Brain microvascular endothelial cell (primary cell): ENCODE measurements at regions not wholly inside any gene's neighbourhood (a gene's known extent, or its start where the extent isn't known, plus 50 kb on each side); places are given as distances from the start of the nearest gene placed in this dataset.

Experiments
- DNase-seq: peaks from one replicate; pipeline ENCODE4 v3.0.0-alpha.2; 2020
- H3K27ac ChIP-seq: fragments of 250-450 bp; sonication (Bioruptor Pico); 2 replicates; pipeline ENCODE4 v1.5.1; 2020; ENCODE audit warnings: mild to moderate bottlenecking, moderate library complexity
- H3K27me3 ChIP-seq: fragments of 250-450 bp; sonication (Bioruptor Pico); replicated peaks from 2 replicates; pipeline ENCODE4 v1.5.1; 2020; ENCODE audit warnings: mild to moderate bottlenecking
- H3K36me3 ChIP-seq: fragments of 250-450 bp; sonication (Bioruptor Pico); replicated peaks from 2 replicates; pipeline ENCODE4 v1.5.1; 2020; ENCODE audit warnings: mild to moderate bottlenecking
- H3K4me3 ChIP-seq: 2 replicates; pipeline ENCODE4 v1.5.1; 2011; ENCODE audit warnings: low read depth, mild to moderate bottlenecking, control low read depth, low read length, moderate library complexity
- in situ Hi-C: cut with HindIII; loops from 2 replicates; pipeline ENCODE4 v1.10.0; 2017; ENCODE audit warnings: low sequenced_read_pairs, low pct_ligation_motif_present
- TF ChIP-seq, protein P1 (sequence below): IDR thresholded peaks from 2 replicates; pipeline ENCODE4 v1.5.1; 2011; ENCODE audit warnings: low read depth, mild to moderate bottlenecking, moderate library complexity, low read length, control low read depth, inconsistent platforms; ENCODE audit errors: missing control alignments

DNA sequence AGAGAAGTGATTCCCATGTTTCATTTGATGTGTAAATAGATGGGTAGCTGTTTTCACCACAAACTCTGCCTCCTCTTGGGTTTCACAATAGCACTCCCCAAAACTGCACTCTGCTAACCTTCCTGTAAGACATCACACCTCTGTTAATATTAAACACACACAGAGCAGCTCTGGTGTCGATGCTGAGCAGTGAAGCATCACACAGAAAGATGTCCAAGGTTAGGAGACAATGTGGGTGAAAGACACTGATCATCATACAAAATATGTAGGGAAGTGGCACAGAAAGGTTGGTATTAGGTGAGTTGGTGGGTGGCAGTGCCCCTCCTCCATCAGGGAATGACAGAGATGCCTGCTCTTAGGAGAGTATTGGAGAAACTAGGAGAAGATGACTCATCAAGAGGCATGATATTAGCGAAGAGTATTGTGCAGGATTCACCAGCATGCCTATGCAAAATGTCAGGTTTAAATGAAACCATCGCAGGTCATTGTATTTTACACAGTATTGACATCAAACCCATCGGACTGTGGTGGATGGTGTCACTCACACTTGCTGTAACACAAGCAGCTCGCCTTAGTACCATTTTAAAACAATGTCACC, 199.7 kb downstream of the TBXT start:
- Histone ChIP-seq H3K36me3 (no peaks in the 10 kb centered on the region), H3K4me3 (no peak overlapping the region), H3K27ac (no peak overlapping the region), H3K27me3 (no peaks in the 10 kb centered on the region)
- TF ChIP-seq, protein P1, sequence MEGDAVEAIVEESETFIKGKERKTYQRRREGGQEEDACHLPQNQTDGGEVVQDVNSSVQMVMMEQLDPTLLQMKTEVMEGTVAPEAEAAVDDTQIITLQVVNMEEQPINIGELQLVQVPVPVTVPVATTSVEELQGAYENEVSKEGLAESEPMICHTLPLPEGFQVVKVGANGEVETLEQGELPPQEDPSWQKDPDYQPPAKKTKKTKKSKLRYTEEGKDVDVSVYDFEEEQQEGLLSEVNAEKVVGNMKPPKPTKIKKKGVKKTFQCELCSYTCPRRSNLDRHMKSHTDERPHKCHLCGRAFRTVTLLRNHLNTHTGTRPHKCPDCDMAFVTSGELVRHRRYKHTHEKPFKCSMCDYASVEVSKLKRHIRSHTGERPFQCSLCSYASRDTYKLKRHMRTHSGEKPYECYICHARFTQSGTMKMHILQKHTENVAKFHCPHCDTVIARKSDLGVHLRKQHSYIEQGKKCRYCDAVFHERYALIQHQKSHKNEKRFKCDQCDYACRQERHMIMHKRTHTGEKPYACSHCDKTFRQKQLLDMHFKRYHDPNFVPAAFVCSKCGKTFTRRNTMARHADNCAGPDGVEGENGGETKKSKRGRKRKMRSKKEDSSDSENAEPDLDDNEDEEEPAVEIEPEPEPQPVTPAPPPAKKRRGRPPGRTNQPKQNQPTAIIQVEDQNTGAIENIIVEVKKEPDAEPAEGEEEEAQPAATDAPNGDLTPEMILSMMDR = no peak
- in situ Hi-C loops = no loop called here
- DNase-seq = no peak

DNA sequence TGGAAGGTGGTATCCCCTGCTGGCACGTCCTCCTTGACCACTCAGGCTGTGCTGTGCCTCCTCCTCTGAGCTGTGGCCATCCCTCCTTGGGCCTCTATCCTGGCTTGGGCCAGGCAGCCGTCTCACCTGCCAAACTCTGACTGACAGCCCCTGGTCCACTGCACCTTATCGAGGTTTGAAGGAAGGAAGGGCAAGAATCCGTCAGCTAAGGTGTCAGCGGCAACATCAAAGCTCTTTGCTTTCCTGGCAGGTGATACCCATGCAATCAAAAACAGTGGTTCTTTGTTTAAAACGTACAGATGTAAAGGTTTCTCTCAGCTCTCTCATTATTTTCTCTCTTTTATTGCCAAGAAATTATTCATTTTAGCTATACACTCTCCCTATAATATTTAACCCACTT, 203.9 kb downstream of the TBXT start:
- Histone ChIP-seq H3K4me3 (no peak overlapping the region), H3K27ac (no peak overlapping the region), H3K27me3 (no peaks in the 10 kb centered on the region), H3K36me3 (no peaks in the 10 kb centered on the region)
- TF ChIP-seq, protein P1 = no peak
- in situ Hi-C loops = no loop called here
- no peak for DNase-seq

DNA sequence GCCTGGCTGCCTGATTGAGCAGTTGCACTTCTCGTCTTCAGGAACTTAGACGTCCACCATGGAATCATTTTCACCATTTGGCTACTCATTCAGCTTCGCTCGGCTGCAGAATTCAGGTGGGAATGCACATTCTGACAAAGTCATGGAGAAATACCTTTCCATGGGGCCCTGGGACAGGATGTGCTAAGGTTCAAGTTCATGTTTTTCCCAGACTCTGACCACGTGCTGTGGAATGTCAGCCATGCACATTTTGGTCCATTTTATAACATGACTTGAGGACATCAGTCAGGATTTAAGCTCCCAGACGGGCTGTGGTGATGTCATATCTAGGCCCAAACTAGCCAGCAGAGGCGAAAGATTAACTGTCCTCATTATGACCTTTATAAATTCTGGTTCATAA, 205.3 kb downstream of the TBXT start:
- Histone ChIP-seq H3K27me3 (no peaks in the 10 kb centered on the region), H3K4me3 (no peak overlapping the region), H3K36me3 (no peaks in the 10 kb centered on the region), H3K27ac (no peak overlapping the region)
- TF ChIP-seq, protein P1 = no peak
- DNase-seq = no peak
- in situ Hi-C loops = no loop called here

DNA sequence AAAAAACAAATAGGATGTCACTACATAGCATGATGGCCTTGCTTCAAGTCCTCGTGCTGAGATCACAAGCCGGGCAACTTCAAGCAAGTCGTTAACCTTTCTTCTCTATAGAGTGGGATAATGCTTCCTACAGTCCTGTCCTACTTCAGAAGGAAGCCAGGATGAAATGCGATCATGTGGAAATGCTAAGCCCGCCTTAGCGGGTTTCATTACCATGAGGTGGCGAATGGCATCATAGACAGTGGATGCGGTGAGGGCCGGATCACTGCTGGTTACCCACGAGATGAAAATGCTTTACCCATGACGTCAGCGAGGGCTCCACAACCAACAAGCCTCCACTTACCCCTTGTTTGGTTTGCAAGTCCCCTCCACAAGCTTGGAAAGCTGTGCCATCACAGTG, 206.4 kb downstream of the TBXT start:
- in situ Hi-C loops = no loop called here
- Histone ChIP-seq H3K27me3 (no peaks in the 10 kb centered on the region), H3K4me3 (no peak overlapping the region), H3K27ac (no peak overlapping the region), H3K36me3 (no peaks in the 10 kb centered on the region)
- no peak for DNase-seq
- TF ChIP-seq, protein P1 = no peak

DNA sequence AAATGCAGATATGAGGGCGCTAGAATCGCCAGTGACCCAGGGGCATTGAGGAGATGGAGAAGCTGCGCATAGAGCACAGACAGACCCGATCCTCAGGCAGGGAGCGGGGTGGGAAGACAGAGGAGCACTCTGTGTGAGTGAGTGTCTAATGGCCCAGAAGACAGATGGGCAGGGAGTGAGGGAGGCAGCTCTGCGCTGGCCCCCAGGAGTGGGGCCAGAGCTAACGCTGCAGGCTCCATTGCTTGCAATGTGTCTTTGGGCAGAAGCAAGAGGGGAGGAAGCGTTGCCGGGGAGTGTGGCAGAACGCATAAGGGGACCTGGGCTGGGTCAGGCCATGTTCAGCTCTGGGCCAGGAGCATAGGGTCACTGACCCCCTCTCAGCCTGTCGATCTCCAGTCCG, 207.0 kb downstream of the TBXT start:
- no peaks in the 10 kb centered on the region for H3K36me3 ChIP-seq
- H3K27ac ChIP-seq = no peak overlapping the region
- no peak overlapping the region for H3K4me3 ChIP-seq
- DNase-seq = no peak
- TF ChIP-seq, protein P1 = no peak
- in situ Hi-C loops = no loop called here
- H3K27me3 ChIP-seq = no peaks in the 10 kb centered on the region

DNA sequence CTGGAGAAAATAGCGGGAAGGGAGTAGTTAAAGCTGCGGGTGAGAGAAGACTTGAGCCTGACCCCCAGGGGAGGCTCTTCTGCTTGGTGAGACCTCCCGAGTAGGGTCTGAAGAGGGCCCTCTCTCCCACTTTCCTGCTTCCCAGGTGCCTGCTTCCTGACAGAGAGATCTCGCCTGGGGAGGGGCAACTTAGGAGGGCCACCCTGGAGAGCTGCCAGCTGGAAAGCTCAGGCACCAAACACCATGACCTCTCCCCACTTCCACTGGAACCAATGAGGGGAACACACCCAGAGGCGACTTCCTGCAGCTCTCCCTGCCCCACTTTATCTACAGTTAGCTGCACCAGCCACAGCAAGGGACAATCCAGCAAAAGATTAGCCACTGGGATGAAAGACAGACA, 208.0 kb downstream of the TBXT start:
- H3K36me3 ChIP-seq = no peaks in the 10 kb centered on the region
- no peaks in the 10 kb centered on the region for H3K27me3 ChIP-seq
- no peak overlapping the region for H3K27ac ChIP-seq
- DNase-seq = no peak
- in situ Hi-C loops = no loop called here
- TF ChIP-seq, protein P1 = no peak
- no peak overlapping the region for H3K4me3 ChIP-seq
